Fibroblast of peridontal ligament (primary cell): ENCODE measurements at regions not wholly inside any gene's neighbourhood (a gene's known extent, or its start where the extent isn't known, plus 50 kb on each side); places are given as distances from the start of the nearest gene placed in this dataset.

Experiments
- DNase-seq: peaks from one replicate; pipeline ENCODE4 v3.0.0-alpha.2; 2010; ENCODE audit errors: extremely low read depth

DNA sequence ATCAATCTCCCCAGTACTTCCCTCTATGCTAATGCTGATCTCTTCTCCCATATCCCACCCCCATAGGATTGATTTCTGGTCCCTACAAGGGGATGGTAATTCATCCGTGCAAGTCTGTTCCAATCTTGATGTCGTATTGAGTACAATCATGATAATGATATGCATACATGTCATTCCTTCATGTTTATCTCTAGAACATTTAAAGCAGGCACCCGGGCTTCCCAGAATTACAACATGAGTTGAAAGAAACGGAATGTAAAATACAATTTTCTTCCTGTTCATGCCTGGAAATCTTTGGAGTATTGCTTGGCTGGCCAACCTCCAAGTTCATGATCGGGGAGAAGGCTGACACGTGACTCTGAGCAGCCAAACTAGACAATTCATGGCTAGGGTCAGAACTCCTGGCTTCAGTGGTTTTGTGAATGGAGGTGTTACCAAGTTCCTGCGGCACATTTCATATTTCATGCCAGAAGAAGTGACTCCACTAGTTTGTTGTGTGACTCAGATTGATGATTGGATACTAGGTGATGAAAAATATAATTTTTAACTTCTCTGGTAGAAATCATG is 66.6 kb downstream of the C9orf152 start:
- peak; percentile 97 for DNase-seq

DNA sequence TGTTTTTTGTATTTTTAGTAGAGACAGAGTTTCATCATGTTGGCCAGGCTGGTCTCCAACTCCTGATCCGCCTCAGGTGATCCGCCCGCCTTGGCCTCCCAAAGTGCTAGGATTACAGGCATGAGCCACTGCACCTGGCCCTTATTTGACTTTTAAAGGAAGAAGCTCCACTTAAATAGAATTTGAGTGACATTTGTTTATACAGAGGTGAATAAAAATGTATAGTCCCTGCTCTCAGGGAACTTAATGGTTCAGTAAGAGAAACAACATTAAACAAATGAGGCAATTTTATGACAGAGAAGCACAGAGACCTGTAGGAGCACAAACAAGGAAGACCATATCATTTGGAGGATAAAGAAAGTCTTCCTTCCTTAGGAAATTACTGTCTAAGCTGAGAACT is 65.7 kb downstream of the C9orf152 start:
- DNase-seq = no peak

DNA sequence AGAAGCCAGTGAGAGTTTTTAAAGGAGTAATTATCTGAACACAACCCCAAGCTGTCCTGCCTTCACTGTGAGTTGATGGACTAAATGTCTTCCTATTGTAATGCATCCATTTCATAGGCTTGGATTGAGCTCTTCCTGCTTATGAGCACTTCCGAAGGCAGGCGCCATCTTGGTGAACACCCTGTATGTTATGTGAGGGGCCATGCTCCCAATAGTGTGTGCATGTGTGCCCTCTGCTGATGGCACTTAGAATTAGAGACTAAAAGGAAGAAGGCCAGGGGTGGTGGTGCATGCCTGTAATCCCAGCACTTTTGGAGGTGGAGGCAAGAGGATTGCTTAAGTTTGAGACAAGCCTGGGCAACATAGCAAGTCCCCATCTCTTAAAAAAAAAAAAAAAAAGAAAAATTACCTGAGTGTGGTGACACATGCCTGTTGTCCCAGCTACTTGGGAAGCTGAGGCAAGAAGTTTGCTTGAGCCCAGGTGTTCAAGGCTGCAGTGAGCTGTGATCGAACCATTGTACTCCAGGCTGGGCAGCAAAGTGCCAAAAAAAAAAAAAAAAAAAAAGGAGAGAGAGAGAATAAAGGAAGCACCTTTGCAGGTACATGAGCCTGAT is 65.0 kb downstream of the C9orf152 start:
- no peak for DNase-seq

DNA sequence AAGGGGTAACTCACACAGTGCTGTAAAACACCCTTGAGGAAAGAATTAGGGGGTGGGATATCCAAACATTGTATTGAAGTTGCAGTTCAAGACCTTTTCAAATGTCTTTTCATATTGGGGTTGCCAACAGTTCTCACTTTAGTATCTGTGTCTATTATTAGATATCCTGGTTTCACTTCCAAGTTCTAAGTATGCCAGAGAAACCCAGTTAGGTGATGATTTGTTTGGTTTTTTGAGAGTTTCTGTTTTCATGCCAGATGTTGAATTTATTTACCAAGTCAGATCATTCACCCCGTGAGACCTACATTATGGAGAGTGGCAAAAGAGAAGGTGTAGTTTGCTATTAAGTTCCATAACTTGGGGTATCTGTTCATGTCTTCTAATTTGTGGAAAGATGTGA is 64.5 kb downstream of the C9orf152 start:
- DNase-seq = no peak

DNA sequence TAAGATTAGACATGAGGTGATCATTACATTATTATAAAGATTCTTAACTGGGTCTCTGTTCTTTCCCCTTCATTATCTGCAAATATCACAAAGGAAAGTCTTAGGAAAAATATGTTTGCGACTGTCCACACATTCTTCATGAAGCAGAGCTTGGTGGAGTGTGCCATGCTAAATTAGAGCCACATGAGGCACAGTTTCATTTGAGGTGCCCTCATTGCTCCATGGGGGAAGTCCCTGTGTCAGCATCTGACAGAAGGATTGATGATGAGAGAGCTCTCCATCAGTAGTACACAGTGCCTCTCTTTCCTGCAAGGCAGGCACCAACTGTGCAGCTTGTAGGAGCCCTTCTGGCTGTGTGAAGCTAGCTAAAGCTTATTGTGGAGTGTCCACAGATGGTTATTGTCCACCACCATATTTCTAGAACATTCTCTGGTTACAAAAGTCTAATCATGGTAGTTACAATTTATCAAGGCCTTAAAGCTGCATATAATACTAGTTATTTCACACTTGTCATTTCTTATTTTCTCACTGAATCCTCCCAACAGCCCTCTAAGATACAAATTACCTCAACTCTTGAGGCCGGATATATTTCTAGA is 63.9 kb downstream of the C9orf152 start:
- no peak for DNase-seq

DNA sequence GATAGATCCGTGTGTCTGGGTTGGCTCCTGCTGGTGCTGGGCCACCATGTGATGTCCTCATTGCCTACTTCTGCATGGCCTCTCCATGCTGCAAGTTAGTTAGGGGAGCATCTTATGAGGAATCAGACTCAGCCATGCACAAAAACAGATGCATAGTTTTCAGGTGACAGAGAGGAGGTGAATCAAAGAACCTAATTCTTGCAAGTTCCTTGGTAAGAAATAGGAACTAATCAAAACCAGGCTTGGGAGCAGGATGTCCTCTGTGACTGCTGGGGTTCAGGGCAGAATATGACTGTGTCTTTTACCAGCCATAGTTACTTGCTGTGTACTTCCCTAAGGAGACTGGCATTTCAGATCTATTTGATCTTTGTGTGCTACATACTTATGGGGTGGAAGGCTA is 61.6 kb downstream of the C9orf152 start:
- no peak for DNase-seq

DNA sequence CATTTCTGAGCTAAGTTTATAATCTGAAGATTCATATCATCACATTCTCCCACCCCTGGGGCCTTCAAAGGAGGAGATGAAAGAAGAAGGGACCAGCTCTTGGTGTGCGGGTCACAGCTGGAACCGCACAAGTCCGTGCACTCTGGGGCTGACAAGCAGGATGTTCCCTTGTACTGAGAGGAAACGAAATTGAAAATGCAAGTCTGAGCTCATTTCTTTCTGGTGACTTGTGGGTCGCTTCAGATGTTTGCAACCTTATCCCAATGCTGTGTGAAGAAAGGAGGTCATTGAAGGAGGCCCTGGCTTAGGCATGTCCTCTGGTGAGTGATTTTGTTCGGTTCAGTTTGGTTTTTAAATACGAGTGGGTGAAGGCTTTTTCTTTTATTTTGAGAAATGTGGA is 59.6 kb downstream of the C9orf152 start:
- peak; percentile 52 for DNase-seq

DNA sequence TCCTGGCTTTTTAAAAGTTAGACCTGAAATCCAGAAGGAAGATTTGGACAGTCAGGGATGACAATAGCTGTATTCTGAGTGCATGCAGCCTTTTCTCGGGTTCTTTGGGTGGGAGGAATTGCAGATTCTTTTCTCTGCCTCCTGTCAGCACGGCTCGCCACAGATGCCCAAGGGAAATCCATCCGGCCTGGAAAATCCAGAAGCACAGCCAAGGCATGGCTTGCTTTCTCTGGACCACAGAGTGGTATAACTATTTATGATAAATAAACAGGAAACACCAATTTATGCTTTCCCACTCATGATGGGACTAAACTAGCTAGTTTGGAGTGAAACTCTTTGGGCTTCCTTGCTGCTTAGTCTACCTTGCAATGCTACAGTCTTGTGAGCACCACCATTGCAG is 59.1 kb downstream of the C9orf152 start:
- DNase-seq = peak; percentile 83
